Stimulated activated CD4-positive, alpha-beta T cell treated with anti-CD3 and anti-CD28 coated beads, TNF-alpha, amount 100 ng/mL, for 4 hours (primary cell): ENCODE measurements at regions not wholly inside any gene's neighbourhood (a gene's known extent, or its start where the extent isn't known, plus 50 kb on each side); places are given as distances from the start of the nearest gene placed in this dataset.

Source experiments
- DNase-seq, 3 experiments: peaks; one replicate each; pipeline ENCODE4 v3.0.0-alpha.2; 2020; ENCODE audit warnings: low read depth in 3 of 3

- DNase-seq: no peak
These were observed 102.9 kb downstream of the CTTN start for GRCh38 chr11:70501051-70501901.

- DNase-seq: no peak
These were observed 103.7 kb downstream of the CTTN start for GRCh38 chr11:70501933-70502540.

GRCh38 chr11:70502677-70503467 lies 104.5 kb downstream of the CTTN start:
- no peak for DNase-seq

- no peak for DNase-seq
These were observed 105.3 kb downstream of the CTTN start for GRCh38 chr11:70503468-70504221.

- no peak for DNase-seq
These were observed 106.1 kb downstream of the CTTN start for GRCh38 chr11:70504246-70505020.

GRCh38 chr11:70505331-70505731 lies 107.0 kb downstream of the CTTN start:
- no peak for DNase-seq

- no peak for DNase-seq
These were observed 107.7 kb downstream of the CTTN start for GRCh38 chr11:70505761-70506657.

GRCh38 chr11:70506658-70506970 lies 108.3 kb downstream of the CTTN start:
- DNase-seq: no peak

- no peak for DNase-seq
These were observed 108.7 kb downstream of the CTTN start for GRCh38 chr11:70506986-70507385.

GRCh38 chr11:70507466-70508230 lies 109.3 kb downstream of the CTTN start:
- no peak for DNase-seq

GRCh38 chr11:70508231-70508480 lies 109.8 kb downstream of the CTTN start:
- no peak for DNase-seq

- no peak for DNase-seq
These were observed 111.1 kb downstream of the CTTN start for GRCh38 chr11:70509476-70509875.

- no peak for DNase-seq
These were observed 111.8 kb downstream of the CTTN start for GRCh38 chr11:70510106-70510505.

- DNase-seq: no peak
These were observed 112.2 kb downstream of the CTTN start for GRCh38 chr11:70510571-70510970.

GRCh38 chr11:70511345-70511744 lies 113.0 kb downstream of the CTTN start:
- DNase-seq: no peak

GRCh38 chr11:70512716-70513115 lies 114.4 kb downstream of the CTTN start:
- no peak for DNase-seq

- DNase-seq: no peak
These were observed 118.9 kb downstream of the CTTN start for GRCh38 chr11:70517203-70517602.

GRCh38 chr11:70517988-70518907 lies 119.9 kb downstream of the CTTN start:
- DNase-seq: no peak

GRCh38 chr11:70519117-70519516 lies 120.8 kb downstream of the CTTN start:
- DNase-seq: no peak
